Umbilical cord (tissue), 1 donor: ENCODE measurements at regions not wholly inside any gene's neighbourhood (a gene's known extent, or its start where the extent isn't known, plus 50 kb on each side); places are given as distances from the start of the nearest gene placed in this dataset.
A peak's percentile ranks its signal among the peaks of the same experiment; 100 is the strongest.
"Not testable (repeated sequence)": the region's sequence is repeated elsewhere in the genome, so short reads cannot be mapped to it uniquely, and the experiment has no call there.

Experiments
- DNase-seq: peaks from one replicate; pipeline ENCODE4 v3.0.0-alpha.2; 2015; ENCODE audit warnings: low spot score

DNA sequence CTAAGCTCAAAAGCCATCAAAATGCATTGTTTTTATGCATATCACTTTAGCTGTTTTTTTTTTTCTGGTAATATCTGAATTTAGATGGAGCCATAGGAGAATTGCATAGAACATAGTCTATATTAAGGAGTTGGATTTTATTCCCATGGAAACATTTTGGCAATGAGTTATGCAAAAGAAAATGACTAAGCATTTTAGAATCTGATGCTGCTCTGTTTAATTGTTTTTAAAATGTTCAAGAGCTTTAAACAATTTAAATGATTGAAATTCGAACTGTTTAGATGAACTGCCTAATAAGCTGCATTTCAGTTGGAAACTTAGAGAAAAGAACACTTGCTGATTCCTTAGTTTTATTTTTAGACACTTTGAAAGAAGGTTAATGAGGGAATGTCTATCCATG, 1531.5 kb upstream of the B3GALT2 start:
- no peak for DNase-seq

DNA sequence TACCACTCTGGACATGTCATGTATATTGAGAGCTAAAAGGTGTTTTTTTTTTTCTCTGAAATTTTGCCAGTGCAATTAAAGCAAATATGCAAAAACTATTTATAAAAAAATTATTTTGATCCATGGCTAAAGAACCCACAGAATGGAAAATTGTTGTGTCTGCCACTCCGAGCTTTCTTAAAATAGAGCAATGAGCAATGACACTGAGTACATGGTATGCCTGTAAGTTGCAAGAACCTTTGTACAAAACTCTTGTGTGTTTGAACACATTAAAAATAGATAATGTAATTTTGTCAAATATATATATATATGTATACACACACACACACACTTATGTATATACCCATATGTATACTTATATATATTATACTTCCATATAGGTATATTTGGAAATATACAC, 1530.9 kb upstream of the B3GALT2 start:
- DNase-seq: no peak

DNA sequence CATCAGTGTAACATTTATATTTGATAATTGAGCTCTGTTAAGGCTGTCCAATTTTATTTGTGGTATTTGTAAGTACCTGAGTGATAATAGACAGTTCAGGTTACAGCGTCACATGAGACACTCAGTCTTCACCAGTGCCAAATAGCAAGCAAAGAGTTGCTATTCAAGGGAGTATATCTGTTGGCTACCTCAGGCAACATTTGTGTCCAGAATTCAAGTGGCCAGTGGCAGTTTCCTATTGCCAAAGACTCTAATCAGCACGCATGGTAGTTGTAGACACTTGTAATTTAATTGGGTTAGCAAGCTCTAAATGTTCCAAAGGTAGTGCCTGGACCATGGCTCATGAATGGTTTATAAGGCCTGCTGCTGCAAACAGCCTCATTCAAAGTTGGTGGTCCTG, 1524.3 kb upstream of the B3GALT2 start:
- DNase-seq: no peak

DNA sequence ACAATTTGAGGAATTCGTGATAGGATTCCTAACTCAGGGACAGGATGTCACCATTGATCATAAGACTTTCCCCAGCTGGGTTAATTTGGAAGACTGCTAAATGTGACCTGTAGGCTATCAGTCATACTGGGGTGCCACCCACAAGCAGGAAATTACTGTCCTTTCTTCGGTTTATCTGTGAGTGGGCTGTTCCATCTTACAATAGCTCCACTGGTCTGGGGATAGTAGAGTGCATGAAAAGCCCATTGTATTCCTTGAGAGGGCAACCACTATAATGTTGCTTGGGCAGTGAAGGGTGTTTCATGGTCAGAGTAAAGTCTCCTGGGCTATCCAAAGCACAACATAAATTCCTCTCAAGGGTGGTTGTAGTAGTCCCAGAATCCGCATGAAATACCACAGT, 1523.0 kb upstream of the B3GALT2 start:
- DNase-seq: no peak

DNA sequence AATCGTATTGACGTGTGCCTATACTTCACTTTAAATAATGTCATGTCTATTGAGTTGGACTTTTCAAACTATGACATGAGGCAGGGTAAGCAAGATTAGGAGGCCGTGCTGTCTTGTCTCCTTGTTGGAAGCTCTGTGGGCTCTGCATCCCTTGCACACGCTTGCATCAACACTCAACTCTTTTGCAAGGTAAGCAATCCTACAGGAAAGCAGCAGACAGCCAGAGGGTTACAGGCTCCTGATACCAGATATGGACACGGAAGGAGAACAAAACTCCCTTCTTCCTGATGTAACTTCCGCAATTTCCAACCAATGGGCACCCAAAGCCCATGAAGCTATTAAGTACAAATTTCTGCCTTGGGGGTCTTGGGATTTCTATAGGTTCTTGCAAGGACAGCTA, 1520.7 kb upstream of the B3GALT2 start:
- DNase-seq: no peak

DNA sequence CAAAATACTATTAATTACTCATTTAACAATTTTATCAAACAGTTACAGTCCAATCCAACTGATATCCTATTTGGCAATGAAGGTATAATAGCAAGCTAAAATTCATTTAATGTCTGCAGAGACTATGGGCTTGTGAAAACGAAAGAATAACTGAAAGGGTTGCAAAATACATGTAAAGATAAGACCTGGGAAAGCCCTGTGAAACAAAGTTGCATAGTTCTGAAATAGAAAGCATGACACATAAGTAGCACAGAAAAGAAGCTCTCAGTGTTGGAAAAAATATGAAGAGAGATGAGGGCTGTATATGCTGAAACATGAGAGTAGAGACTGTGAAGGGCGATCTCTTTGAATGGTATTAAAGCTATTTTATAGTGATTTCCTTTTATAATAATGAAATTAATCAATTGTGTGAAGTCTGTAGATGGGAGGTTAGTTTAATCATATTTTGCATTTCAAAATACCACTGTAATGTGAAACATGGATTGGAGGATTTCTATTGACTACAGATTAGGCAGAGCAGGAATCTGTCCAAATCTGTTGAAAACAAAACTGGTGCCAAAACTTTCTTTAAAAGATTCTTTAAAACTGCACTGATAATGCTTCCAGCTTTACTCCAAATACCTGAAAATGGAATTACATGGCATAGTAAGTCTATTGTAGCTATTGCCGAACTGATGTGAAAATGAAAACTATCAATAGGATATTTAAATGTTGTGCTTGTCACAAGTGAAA, 1518.9 kb upstream of the B3GALT2 start:
- peak; percentile 69 for DNase-seq

DNA sequence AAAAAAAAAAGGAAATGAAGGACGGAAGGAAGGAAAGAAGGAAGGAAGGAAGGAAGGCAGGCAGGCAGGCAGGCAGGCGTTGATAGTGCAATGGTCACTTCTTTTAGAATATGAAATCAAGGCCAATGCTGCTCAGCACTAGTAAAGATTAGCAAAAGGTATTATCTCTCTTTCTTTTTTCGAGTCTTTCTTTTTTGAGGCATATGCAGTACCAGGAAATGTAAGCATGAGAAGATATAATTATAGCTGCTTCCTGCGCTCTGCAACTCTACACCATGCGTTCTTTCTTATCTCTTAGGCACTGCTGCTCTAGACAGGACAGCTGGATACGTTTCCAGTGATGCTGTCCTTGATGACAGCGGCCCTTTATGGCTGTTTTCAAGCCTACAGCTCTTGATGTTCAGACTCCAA, 1512.5 kb upstream of the B3GALT2 start:
- DNase-seq: peak; percentile 21

DNA sequence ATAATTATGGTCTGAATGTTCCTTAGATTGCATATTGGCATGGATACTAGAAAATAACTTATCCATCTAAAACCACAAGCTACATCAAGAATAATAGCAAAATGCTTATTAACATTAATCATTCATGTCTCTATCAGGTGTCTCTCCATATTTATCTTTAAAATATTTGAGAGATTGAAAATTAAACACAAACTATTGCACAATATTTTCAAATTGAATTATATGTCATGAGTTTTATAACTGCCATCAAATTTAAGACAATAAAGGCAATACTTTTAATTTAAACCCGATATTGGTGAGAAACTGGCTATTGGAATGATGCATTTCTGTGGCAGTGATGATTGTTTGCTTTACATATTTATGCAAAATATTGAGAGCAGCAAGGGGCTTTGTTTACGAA, 1506.8 kb upstream of the B3GALT2 start:
- no peak for DNase-seq

DNA sequence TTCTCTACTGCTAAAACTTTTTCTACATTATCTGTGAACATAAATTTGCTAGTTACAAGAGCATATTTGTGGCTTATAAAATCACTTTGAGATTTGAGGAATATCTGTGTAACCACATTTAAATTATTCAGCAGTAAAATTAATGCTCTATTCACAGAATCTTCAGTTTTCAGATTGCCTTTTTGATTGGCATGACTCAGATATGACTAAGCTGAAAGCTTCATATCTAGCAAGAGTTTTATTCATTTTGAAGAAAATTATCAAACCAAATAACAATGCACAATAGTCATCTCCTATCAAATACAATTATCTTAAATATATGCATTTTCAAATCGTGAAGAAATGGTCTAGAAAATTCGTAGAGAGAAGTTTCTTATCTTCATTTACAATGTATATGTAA, 1498.2 kb upstream of the B3GALT2 start:
- no peak for DNase-seq

DNA sequence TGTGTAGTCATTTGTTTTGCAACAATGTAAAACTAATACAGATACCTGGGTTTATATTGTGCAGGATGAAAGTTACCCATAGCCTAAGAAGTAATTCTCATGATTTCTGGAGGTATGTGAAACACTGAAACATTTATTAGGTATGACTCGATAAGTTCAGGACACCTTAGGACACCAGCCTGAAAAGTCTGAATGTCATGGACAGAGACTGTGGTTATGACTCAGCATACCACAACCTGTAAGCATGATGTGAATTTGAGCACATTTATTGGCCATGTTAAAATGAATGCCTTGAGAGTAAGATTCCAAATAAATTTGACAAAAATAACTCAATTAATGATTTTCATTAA, 1471.7 kb upstream of the B3GALT2 start:
- DNase-seq: no peak

DNA sequence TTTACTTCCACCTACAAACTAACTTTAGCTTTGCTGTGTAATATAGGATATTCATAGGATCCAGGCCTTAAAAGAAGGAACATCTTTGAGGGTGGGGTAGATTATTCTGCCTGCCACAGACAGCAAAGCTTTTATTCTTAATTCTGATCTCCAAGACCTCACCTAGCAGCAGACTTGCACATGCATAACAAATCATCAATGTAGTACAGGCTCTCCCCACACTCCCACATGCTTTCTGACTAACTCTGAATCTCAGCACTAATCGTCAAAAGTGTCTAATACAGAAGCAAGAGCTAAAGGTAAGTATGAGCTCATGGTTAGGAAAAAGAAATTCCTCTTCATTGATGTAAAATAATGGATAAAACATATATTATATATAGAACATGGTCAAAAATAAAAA, 1468.5 kb upstream of the B3GALT2 start:
- DNase-seq: no peak

DNA sequence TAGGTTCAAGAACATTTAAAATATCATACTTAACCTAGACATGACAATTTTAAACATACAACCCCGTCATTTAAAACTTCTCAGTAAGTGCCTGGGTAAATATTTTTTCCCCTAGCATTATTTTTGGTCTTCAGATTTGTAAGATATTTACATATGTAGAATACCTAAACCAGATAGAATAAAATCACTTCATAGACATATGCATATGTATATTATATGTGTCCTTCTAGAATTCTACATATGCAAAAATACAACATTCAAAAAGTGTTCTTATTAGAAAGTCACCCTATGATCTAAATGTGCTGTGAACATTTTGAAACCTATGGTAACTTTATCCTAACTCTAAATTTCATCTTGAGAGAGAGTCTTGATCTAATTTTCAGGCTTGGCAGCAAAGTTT, 1467.0 kb upstream of the B3GALT2 start:
- no peak for DNase-seq

DNA sequence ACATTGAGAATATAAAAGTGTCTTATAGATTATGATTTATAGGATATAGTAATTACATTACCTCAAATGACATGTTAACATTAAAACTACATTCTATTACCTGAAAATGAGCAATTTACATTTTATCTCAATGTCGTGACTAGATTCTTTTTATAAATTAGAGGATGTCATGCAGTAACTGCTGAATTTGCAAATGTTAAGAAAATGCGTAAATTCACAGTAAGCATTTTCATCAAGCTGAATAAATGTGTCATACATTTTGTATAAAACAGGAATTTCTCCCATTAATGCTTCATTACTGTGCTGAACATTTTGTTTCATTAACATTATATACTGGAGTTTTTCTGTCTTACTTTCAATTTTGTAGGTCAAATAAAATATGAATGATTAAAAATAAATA, 1460.7 kb upstream of the B3GALT2 start:
- DNase-seq: no peak

DNA sequence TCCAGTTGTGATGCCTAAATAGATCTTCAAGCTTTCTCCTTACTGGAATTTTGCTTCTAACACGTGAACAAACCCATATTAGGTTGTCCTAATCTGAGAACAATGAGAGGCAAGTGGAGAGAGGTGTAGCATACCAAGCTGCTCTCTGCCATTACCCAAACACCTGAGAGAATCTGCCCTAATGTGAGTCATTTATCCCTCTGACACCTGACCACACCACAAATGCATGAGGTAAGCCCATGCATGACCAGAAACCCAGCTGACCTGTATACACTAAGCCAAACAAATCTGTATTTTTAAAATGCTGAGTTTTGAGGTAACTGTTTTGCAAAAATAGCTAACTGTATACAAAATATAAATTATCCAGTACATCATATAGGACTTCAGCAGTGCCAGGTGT, 1458.1 kb upstream of the B3GALT2 start:
- no peak for DNase-seq

DNA sequence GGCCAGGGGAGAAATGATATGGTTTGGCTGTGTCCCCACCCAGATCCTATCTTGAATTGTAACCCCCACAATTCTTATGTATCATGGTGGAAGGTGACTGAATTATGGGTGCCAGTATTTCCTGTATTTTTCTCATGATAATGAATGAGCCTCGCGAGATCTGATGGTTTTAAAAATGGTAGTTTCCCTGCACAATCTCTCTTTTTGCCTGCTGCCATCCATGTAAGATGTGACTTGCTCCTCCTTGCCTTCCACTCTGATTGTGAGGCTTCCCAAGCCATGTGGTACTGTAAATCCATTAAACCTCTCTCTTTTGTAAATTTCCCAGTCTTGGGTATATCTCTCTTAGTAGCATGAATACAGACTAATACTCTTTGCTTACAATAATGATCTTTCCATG, 1453.9 kb upstream of the B3GALT2 start:
- no peak for DNase-seq

DNA sequence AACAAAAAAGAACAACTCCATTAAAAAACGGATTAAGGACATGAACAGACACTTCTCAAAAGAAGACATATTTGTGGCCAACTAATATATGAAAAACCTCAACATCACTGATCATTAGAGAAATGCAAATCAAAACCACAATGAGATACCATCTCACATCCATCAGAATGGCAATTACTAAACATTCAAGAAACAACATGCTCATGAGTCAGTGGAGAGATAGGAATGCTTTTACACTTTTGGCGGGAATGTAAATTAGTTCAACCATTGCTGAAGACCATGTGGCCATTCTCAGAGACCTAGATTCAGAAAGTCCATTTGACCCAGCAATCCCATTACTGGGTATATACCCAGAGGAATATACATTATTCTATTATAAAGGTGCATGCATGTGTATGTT, 1442.6 kb upstream of the B3GALT2 start:
- DNase-seq: no peak

DNA sequence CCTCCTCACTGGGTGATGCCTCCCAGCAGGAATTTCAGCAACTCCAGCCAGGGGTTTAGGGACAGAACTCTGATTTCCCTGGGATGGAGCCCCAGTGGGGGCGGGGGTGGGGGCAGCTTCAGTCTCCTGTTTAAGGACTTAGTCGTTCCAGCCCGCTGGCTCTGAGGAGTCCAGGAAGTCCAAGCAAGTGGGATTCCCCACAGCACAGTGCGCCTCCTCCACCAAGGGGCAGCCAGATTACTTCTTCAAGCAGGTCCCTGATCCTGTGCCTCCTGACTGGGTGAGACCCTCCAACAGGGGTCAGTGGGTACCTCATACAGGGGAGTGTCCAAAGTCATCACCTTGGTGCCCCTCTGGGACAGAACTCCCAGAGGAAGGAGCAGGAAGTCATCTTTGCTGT, 1438.4 kb upstream of the B3GALT2 start:
- DNase-seq: no peak

DNA sequence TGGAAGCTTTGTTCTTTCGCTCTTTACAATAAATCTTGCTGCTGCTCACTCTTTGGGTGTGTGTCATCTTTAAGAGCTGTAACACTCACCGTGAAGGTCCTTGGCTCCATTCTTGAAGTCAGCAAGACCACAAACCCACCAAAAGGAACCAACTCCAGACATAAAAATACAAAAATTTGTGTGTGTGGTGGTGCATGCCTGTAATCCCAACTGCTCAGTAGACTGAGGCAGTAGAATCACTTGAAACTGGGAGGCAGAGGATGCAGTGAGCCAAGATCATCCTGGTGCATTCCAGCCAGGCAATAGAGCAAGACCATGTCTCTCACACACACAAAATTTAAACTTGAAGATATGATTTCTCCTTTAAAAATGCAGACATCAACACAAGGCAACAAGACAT, 1431.7 kb upstream of the B3GALT2 start:
- no peak for DNase-seq

DNA sequence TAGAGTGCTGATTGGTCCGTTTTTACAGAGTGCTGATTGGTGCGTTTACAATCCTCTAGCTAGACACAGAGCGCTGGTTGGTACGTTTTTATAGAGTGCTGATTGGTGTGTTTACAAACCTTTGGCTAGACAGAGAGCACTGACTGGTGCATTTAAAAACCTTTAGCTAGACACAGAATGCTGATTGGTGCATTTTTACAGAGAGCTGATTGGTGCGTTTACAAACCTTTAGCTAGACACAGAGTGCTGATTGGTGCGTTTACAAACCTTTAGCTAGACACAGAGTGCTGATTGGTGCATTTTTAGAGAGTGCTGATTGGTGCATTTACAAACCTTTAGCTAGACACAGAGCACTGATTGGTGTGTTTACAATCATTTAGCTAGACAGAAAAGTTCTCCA, 1430.9 kb upstream of the B3GALT2 start:
- DNase-seq: not testable (repeated sequence)

DNA sequence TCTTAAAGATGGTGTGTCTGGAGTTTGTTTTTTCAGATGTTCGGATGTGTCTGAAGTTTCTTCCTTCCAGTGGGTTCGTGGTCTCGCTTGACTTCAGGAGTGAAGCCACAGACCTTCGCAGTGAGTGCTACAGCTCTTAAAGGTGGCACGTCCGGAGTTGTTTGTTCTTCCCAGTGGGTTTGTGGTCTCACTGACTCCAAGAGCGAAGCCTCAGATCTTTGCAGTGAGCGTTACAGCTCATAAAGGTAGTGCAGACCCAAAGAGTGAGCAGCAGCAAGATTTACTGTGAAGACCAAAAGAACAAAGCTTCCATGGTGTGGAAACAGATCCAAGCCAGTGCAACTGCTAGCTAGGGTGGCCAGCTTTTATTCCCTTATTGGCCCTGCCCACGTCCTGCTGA, 1430.4 kb upstream of the B3GALT2 start:
- no peak for DNase-seq

DNA sequence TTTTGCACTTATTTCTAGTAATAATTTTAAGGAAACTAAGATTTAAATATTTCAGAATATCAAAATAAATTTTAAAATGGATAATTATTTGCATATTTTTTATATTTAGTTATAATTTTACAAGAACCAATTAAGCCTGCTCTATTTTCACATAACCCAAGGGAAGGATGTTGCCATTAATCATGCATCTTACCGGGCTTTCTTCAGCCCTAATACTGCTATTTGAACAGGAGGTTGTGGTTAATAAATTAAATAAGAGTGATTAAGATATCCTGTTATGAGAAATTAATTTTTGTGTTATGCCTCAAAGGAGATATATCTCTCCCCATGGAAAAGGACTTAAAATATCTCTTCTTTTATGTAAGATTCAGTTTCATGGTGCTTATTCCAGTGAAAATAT, 1415.8 kb upstream of the B3GALT2 start:
- no peak for DNase-seq

DNA sequence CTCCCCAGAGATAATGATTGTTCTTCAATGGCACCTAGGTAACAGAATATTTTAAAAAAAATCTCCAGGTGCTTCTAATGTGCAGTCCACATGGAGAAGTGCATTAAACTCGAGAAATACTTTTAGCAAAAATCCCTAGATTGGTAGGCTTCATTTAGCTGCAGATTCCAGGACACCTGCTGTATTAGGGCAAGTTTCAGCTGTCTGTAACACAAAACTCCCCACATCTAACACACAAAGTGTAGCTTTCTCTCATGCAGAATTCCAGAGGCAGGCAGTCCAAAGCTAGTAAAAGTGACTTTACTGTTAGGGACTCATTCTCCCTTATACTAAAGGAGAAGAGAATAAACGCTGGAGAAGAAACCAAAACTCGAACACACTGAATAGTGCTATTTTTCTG, 1414.3 kb upstream of the B3GALT2 start:
- no peak for DNase-seq

DNA sequence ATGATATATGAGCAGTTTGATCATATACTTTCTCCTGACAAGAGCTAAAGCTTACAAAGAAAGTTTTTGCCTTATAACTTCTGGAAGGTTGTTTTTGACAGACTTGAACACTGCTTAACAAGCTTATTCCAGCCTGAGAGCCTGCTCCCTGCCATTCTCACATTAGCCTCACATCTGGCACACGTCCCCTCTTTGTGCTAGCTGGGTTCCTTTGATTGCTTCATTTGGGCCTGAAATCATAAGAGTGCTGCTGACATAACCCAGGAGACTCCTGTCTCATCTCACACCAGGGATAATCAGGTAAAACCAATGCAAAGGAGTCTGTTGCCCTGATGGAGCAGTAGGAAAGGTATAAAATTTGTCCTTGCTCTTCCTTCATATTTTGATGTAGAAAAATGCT, 1411.7 kb upstream of the B3GALT2 start:
- DNase-seq: peak; percentile 55

DNA sequence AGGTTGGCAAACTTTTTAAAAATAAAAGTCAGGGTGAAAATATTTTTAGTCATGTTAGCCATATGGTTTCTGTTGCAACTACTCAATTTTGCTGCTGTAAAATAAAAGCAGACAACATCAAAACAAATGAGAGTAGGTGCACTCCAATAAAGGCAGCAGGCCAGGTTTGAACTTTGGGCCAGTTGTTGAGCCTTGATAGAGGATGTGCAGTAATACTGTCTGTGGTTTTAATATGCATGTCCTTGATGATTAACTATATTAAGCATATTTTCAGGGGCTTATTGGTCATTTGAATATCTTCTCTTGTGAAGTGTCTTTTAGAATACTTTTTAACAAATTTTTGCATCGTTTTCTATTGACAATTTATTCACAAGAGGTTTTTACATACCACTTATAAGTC, 1399.9 kb upstream of the B3GALT2 start:
- no peak for DNase-seq
